ENCODE measurements at regions not wholly inside any gene's neighbourhood (a gene's known extent, or its start where the extent isn't known, plus 50 kb on each side); places are given as distances from the start of the nearest gene placed in this dataset.

DNA sequence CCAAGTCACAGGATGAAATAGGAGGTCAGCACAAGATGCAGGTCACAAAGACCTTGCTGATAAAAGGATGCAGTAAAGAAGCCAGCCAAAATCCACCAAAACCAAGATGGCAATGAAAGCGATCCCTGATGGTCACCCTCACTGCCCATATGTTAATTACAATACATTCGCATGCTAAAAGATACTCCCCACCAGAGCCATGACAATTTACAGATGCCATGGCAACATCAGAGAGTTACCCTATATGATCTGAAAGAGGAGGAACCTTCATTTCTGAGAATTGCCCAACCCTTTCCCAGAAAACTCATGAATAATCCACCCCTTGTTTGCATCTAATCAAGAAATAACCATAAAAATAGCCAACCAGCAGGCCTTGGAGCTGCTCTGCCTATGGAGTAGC lies 709.8 kb downstream of the METTL4 start:
- intact Hi-C loops (cut with DNase I) = no loop called here
- Histone ChIP-seq H3K9me3 (no peaks in the 10 kb centered on the region), H3K27me3 (no peaks in the 10 kb centered on the region), H3K27ac (no peak overlapping the region), H3K36me3 (no peaks in the 10 kb centered on the region), H3K4me1 (no peaks in the 10 kb centered on the region), H3K4me3 (no peak overlapping the region)
- DNase-seq (no peak), ATAC-seq (no peak)
- WGBS (ENCODE audit: insufficient coverage, low coverage, low lambda C conversion rate, missing lambda C conversion rate) = 60% methylated on average over 1 of the region's 2 CpGs
- TF ChIP-seq, protein P1, sequence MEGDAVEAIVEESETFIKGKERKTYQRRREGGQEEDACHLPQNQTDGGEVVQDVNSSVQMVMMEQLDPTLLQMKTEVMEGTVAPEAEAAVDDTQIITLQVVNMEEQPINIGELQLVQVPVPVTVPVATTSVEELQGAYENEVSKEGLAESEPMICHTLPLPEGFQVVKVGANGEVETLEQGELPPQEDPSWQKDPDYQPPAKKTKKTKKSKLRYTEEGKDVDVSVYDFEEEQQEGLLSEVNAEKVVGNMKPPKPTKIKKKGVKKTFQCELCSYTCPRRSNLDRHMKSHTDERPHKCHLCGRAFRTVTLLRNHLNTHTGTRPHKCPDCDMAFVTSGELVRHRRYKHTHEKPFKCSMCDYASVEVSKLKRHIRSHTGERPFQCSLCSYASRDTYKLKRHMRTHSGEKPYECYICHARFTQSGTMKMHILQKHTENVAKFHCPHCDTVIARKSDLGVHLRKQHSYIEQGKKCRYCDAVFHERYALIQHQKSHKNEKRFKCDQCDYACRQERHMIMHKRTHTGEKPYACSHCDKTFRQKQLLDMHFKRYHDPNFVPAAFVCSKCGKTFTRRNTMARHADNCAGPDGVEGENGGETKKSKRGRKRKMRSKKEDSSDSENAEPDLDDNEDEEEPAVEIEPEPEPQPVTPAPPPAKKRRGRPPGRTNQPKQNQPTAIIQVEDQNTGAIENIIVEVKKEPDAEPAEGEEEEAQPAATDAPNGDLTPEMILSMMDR (IDR thresholded peaks at IDR 0.05) = no peak
- no peak for TF ChIP-seq POLR2A (IDR thresholded peaks at IDR 0.05)

- 40% methylated on average over 1 of the region's 3 CpGs for WGBS (ENCODE audit: insufficient coverage, low coverage, low lambda C conversion rate, missing lambda C conversion rate)
- H3K27ac ChIP-seq = no peak overlapping the region
Measured at GRCh38 chr18:1865869-1866268, 705.4 kb downstream of the METTL4 start.

DNA sequence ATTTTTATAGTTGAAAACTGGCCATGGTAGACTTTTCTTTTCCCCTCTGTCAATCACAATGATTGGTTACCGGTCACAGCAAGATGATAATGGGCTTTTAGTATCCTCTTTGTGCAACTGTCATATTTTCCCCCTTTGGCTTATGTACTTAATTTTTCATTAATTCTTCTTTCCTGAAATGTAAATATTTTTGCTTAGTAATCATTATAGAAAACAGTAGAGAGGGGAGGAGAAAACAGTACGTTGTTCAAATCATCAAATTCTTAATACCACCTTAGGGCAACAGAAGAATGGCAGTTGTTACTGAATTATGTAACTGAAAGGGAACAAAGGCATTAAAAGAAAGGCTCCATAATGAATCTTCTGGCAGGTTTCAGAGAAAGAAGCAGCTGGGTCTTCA lies 699.0 kb downstream of the METTL4 start:
- DNase-seq = no peak
- Histone ChIP-seq H3K4me3 (no peak overlapping the region), H3K27me3 (no peaks in the 10 kb centered on the region), H3K9me3 (no peaks in the 10 kb centered on the region), H3K36me3 (no peaks in the 10 kb centered on the region), H3K4me1 (no peaks in the 10 kb centered on the region), H3K27ac (no peak overlapping the region)
- 52% methylated on average over 2 of the region's 2 CpGs for WGBS (ENCODE audit: insufficient coverage, low coverage, low lambda C conversion rate, missing lambda C conversion rate)
- ATAC-seq = no peak
- TF ChIP-seq POLR2A (IDR thresholded peaks at IDR 0.05) = no peak
- TF ChIP-seq, protein P1 (IDR thresholded peaks at IDR 0.05) = no peak
- intact Hi-C loops (cut with DNase I) = no loop called here

More at GRCh38 chr18:1865869-1866268, 705.4 kb downstream of the METTL4 start:
- DNase-seq (peak in 1 of 3 donors; percentile 52), ATAC-seq (peak; percentile 42 to 75 (median 60))
- no peak for TF ChIP-seq POLR2A (IDR thresholded peaks at IDR 0.05)
- TF ChIP-seq, protein P1 (IDR thresholded peaks at IDR 0.05) = no peak
- no peaks in the 10 kb centered on the region for H3K9me3 ChIP-seq
- intact Hi-C loops (cut with DNase I) = no loop called here
- H3K4me1 ChIP-seq = no peaks in the 10 kb centered on the region
- H3K36me3 ChIP-seq = no peaks in the 10 kb centered on the region
- no peak overlapping the region for H3K4me3 ChIP-seq
- no peaks in the 10 kb centered on the region for H3K27me3 ChIP-seq

GRCh38 chr18:1875219-1875618 lies 696.1 kb downstream of the METTL4 start:
- 44% methylated on average over 3 of the region's 3 CpGs for WGBS (ENCODE audit: insufficient coverage, low coverage, low lambda C conversion rate, missing lambda C conversion rate)
- intact Hi-C loops (cut with DNase I) = no loop called here

More at GRCh38 chr18:1875219-1875618, 696.1 kb downstream of the METTL4 start:
- Histone ChIP-seq H3K4me1 (no peaks in the 10 kb centered on the region), H3K27ac (no peak overlapping the region), H3K27me3 (no peaks in the 10 kb centered on the region), H3K4me3 (no peak overlapping the region), H3K9me3 (no peaks in the 10 kb centered on the region), H3K36me3 (no peaks in the 10 kb centered on the region)
- ATAC-seq (no peak), DNase-seq (no peak)
- no peak for TF ChIP-seq POLR2A (IDR thresholded peaks at IDR 0.05)
- TF ChIP-seq, protein P1 (IDR thresholded peaks at IDR 0.05) = no peak

Data from right lobe of liver (tissue), 6 donors.